Right lobe of liver (tissue), 6 donors: ENCODE measurements at regions not wholly inside any gene's neighbourhood (a gene's known extent, or its start where the extent isn't known, plus 50 kb on each side); places are given as distances from the start of the nearest gene placed in this dataset.

Experiments
- ATAC-seq, 4 donors: fragments of 200-7000 bp; cut with Tn5 transposase; one replicate each; pipeline ENCODE4 v1.9.1; 2020; ENCODE audit warnings: mild to moderate bottlenecking in 4 of 4, moderate library complexity in 4 of 4
- DNase-seq, 3 donors: peaks; one replicate each; pipeline ENCODE4 v3.0.0-alpha.2; 2020
- H3K27ac ChIP-seq, 3 donors: fragments of 200-600 bp; one replicate each; pipeline ENCODE4 v1.8.0; 2022
- H3K27me3 ChIP-seq, 2 donors: fragments of 200-600 bp; one replicate each; pipeline ENCODE4 v1.8.0; 2022
- H3K36me3 ChIP-seq, 4 donors: fragments of 200-600 bp; sonication (generic) in 1 of 4; one replicate each; pipeline versions ENCODE4 v1.5.1 to v1.8.0; 2017 to 2022; ENCODE audit warnings: control low read depth in 1 of 4
- H3K4me1 ChIP-seq, 4 donors: fragments of 200-600 bp; sonication (generic) in 1 of 4; one replicate each; pipeline versions ENCODE4 v1.5.1 to v1.8.0; 2017 to 2022; ENCODE audit warnings: control low read depth in 1 of 4
- H3K4me3 ChIP-seq, 3 donors: fragments of 200-600 bp; one replicate each; pipeline ENCODE4 v1.8.0; 2022
- H3K9me3 ChIP-seq, 4 donors: fragments of 200-600 bp; sonication (generic) in 1 of 4; one replicate each; pipeline versions ENCODE4 v1.5.1 to v1.8.0; 2017 to 2022; ENCODE audit warnings: control low read depth in 1 of 4
- POLR2A ChIP-seq: fragments of 450-650 bp; IDR thresholded peaks from one replicate; pipeline ENCODE4 v1.6.1; 2017; ENCODE audit warnings: antibody characterized with exemption, mild to moderate bottlenecking
- WGBS: methylation state at CpG from one replicate; pipeline ENCODE4 v1.1.6; 2018; ENCODE audit warnings: low coverage, low lambda C conversion rate; ENCODE audit not compliant: insufficient coverage; ENCODE audit errors: missing lambda C conversion rate; 5-methylcytosine and 5-hydroxymethylcytosine counted together
- intact Hi-C, 2 donors: fragments of 100-400 bp; cut with DNase I; formaldehyde crosslinking; loops; one replicate each; pipeline versions ENCODE4 v1.11.2 to v1.14.1; 2022
- TF ChIP-seq, protein P1 (sequence below), 4 donors: fragments of 200-600 bp in 3 of 4; fragments of 450-650 bp in 1 of 4; IDR thresholded peaks; one replicate each; pipeline versions ENCODE4 v1.5.1 to v1.8.0; 2016 to 2022; ENCODE audit warnings: antibody characterized with exemption in 4 of 4, mild to moderate bottlenecking in 2 of 4
- donor health status: DM: no; HTN: yes; CAD: no.
- donor health status: DM: no; HTN: no; CAD: no.
- donor health status: DM: no; HTN: no; CAD: no.
- donor health status: DM: no; HTN: yes; CAD: no.
- donor health status: DM: no; HTN: yes; CAD: no.

DNA sequence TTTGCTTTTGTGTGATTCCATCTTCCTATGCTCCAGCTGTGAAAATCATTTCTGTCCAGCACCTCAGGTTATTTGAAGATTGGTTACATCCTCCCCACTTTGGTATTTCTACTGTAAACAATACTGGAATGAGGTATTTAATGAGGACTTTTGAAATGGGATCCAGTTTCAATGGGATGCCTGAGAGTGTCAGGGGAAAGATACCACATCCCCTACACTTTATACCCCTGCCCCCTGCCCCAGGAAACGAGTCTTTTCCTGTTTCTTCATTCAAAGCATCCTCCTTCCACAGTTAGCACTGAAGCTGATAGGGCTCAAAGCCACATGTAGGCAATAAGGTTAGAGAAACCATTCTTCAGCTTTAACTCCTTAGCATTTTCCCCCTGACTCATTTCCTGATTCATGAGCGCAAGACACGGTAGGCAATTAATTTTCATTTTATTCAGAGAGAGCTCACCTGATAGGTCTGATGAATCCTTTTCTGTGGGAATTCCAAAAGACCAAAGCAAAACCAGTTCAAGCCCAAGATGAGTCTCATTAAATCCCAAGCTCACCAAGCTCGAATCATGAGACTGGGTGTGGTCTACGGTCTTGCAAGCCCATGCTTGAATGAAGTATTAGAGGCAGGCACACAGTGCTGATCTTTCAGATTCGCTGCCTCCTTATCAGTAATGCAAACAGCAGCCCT lies 143.6 kb upstream of the CRY1 start:
- intact Hi-C loops, result no loop called here
- ATAC-seq, result no peak
- H3K9me3 ChIP-seq, result no peaks in the 10 kb centered on the region
- no peaks in the 10 kb centered on the region for H3K36me3 ChIP-seq
- no peak overlapping the region for H3K27ac ChIP-seq
- no peaks in the 10 kb centered on the region for H3K4me1 ChIP-seq
- no peak overlapping the region for H3K4me3 ChIP-seq
- WGBS, result 35% methylated on average over 5 of the region's 6 CpGs
- DNase-seq, result no peak
- no peaks in the 10 kb centered on the region for H3K27me3 ChIP-seq
- TF ChIP-seq POLR2A, result no peak
- TF ChIP-seq, protein P1, sequence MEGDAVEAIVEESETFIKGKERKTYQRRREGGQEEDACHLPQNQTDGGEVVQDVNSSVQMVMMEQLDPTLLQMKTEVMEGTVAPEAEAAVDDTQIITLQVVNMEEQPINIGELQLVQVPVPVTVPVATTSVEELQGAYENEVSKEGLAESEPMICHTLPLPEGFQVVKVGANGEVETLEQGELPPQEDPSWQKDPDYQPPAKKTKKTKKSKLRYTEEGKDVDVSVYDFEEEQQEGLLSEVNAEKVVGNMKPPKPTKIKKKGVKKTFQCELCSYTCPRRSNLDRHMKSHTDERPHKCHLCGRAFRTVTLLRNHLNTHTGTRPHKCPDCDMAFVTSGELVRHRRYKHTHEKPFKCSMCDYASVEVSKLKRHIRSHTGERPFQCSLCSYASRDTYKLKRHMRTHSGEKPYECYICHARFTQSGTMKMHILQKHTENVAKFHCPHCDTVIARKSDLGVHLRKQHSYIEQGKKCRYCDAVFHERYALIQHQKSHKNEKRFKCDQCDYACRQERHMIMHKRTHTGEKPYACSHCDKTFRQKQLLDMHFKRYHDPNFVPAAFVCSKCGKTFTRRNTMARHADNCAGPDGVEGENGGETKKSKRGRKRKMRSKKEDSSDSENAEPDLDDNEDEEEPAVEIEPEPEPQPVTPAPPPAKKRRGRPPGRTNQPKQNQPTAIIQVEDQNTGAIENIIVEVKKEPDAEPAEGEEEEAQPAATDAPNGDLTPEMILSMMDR (IDR thresholded peaks at IDR 0.05), result no peak

DNA sequence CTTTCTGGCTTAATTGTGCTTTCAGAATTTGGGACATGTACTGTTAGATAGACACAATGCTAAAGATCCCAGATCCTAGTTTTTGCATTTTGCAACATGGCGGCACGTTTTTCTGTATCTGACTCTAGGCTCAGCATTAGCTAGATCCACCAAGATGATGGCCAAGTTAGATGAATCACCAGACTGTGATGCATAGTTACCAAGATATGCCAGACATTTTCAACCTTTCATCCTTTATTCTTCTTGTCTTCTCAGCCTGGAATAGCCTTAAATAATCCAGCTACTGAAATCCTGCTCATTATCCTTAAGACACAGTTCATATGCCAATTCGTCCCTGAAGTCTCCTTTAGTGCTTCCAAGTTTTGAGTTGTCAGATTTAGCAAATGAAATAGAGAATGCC lies 144.9 kb upstream of the CRY1 start:
- intact Hi-C loops, result no loop called here
- TF ChIP-seq, protein P1 (IDR thresholded peaks at IDR 0.05), result no peak
- TF ChIP-seq POLR2A, result no peak
- DNase-seq, result no peak
- Histone ChIP-seq H3K4me3 (no peak overlapping the region), H3K36me3 (no peaks in the 10 kb centered on the region), H3K27ac (no peak overlapping the region), H3K9me3 (no peaks in the 10 kb centered on the region), H3K4me1 (no peaks in the 10 kb centered on the region), H3K27me3 (no peaks in the 10 kb centered on the region)
- no peak for ATAC-seq
- WGBS, result 72% methylated on average over 3 of the region's 3 CpGs

DNA sequence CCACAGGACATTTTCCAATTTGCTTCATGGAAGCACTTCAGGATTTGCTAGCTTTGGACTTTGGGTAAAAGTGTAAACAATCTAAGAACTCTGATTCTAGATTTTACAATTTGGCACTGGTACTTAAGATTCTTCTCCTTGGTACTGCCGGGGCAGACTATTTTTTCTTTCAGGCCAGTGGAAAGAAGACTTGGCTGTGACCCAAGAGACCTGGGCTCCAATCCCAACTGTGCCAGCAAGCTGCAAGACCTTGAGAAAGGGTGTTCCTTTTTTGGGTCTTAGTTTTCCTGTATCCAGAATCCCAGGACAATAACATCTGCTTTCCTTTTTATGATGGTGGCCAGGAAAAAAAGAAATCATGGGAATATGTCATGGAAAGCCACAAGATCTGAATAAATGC lies 148.1 kb upstream of the CRY1 start:
- no peaks in the 10 kb centered on the region for H3K4me1 ChIP-seq
- H3K27me3 ChIP-seq, result no peaks in the 10 kb centered on the region
- no peak overlapping the region for H3K27ac ChIP-seq
- no peak for TF ChIP-seq POLR2A
- TF ChIP-seq, protein P1 (IDR thresholded peaks at IDR 0.05), result no peak
- no peak overlapping the region for H3K4me3 ChIP-seq
- no peaks in the 10 kb centered on the region for H3K9me3 ChIP-seq
- 25% methylated on average over 1 of the region's 1 CpG for WGBS
- intact Hi-C loops, result no loop called here
- ATAC-seq (no peak), DNase-seq (no peak)
- H3K36me3 ChIP-seq, result no peaks in the 10 kb centered on the region

DNA sequence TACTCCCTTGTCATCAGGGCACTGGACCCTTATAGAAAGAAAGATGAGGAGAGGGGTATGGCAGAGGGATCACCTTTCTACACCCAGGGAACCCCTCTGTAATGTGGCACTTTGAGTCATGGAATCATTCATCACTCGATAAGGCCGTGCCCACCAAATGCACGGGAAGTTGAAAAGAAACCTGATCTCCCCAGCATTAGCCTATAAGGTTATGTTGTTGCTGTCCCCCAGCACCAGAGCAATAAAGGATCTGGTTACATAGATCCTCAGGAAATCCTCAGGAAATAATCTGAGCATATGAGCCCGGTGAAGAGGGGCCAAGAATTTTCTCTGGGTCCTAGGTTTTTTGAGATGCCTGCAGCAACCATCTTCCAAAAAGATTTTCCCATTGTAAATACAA lies 148.8 kb upstream of the CRY1 start:
- H3K9me3 ChIP-seq, result no peaks in the 10 kb centered on the region
- no peak for ATAC-seq
- no peaks in the 10 kb centered on the region for H3K4me1 ChIP-seq
- no peak overlapping the region for H3K4me3 ChIP-seq
- 16% methylated on average over 4 of the region's 4 CpGs for WGBS
- H3K27me3 ChIP-seq, result no peaks in the 10 kb centered on the region
- intact Hi-C loops, result no loop called here
- no peaks in the 10 kb centered on the region for H3K36me3 ChIP-seq
- H3K27ac ChIP-seq, result no peak overlapping the region
- DNase-seq, result no peak
- TF ChIP-seq, protein P1 (IDR thresholded peaks at IDR 0.05), result no peak
- no peak for TF ChIP-seq POLR2A

DNA sequence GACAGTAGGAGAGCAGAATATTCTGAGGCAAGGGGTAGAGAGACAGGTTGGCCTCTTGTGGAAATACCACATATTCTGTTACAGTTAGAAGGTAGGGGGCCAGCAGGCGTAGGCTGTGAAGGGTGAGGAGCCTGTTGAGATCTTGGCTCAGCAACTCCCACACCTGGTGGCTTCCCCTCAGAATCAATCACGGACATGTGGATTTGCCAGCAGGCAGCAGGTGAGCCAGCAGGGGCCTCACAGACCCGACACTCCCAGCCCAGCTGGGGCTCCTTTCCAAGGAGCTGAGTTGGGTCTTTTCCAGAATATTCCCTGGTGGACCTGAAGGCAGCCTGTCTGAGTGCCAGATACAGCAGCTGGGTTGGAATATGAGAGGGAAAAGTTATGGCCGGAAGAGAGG lies 150.0 kb upstream of the CRY1 start:
- no peaks in the 10 kb centered on the region for H3K4me1 ChIP-seq
- TF ChIP-seq, protein P1 (IDR thresholded peaks at IDR 0.05), result no peak
- TF ChIP-seq POLR2A, result no peak
- DNase-seq (no peak), ATAC-seq (no peak)
- H3K4me3 ChIP-seq, result no peak overlapping the region
- intact Hi-C loops, result no loop called here
- H3K36me3 ChIP-seq, result no peaks in the 10 kb centered on the region
- no peaks in the 10 kb centered on the region for H3K27me3 ChIP-seq
- H3K9me3 ChIP-seq, result no peaks in the 10 kb centered on the region
- WGBS, result no CpG with 5 or more reads among the region's 4 CpGs
- no peak overlapping the region for H3K27ac ChIP-seq
